SK-N-SH treated with all-trans-retinoic acid at 6 μM for 48 hours (cell line): ENCODE measurements at regions not wholly inside any gene's neighbourhood (a gene's known extent, or its start where the extent isn't known, plus 50 kb on each side); places are given as distances from the start of the nearest gene placed in this dataset.
A peak's percentile ranks its signal among the peaks of the same experiment; 100 is the strongest.

Experiments used
- ATAC-seq: fragments of 200-7000 bp; cut with Tn5 transposase; 3 replicates; pipeline ENCODE4 v1.9.1; 2020; ENCODE audit warnings: mild to moderate bottlenecking, moderate library complexity
- ARNTL ChIP-seq: fragments of 450-650 bp; formaldehyde crosslinking; IDR thresholded peaks from 2 replicates; pipeline ENCODE4 v1.5.0; 2020; ENCODE audit warnings: low read depth, mild to moderate bottlenecking, moderate library complexity, borderline replicate concordance
- BACH2 ChIP-seq: fragments of 250-450 bp; sonication (Bioruptor Pico); IDR thresholded peaks from 2 replicates; pipeline ENCODE4 v1.9.0; 2021; ENCODE audit warnings: mild to moderate bottlenecking, borderline replicate concordance
- CREB5 ChIP-seq: fragments of 250-450 bp; sonication (Bioruptor Pico); IDR thresholded peaks from 2 replicates; pipeline ENCODE4 v1.5.1; 2020; ENCODE audit warnings: low read depth, mild to moderate bottlenecking, moderate library complexity
- CSDC2 ChIP-seq: fragments of 250-450 bp; sonication (Bioruptor Pico); IDR thresholded peaks from 2 replicates; pipeline ENCODE4 v1.5.0; 2020; ENCODE audit warnings: mild to moderate bottlenecking, moderate library complexity
- CSRNP3 ChIP-seq: fragments of 250-450 bp; sonication (Bioruptor Pico); IDR thresholded peaks from 2 replicates; pipeline ENCODE4 v1.5.1; 2021; ENCODE audit warnings: mild to moderate bottlenecking, moderate library complexity
- ESRRG ChIP-seq: fragments of 250-450 bp; sonication (Bioruptor Pico); IDR thresholded peaks from 2 replicates; pipeline ENCODE4 v1.6.1; 2021; ENCODE audit warnings: mild to moderate bottlenecking
- ISL1 ChIP-seq: fragments of 250-450 bp; sonication (Bioruptor Pico); IDR thresholded peaks from 2 replicates; pipeline ENCODE4 v2.1.2; 2022; ENCODE audit warnings: mild to moderate bottlenecking, moderate library complexity
- OSR1 ChIP-seq: fragments of 250-450 bp; sonication (Bioruptor Pico); IDR thresholded peaks from 2 replicates; pipeline ENCODE4 v1.8.0; 2022; ENCODE audit warnings: moderate library complexity, mild to moderate bottlenecking, inconsistent platforms
- PATZ1 ChIP-seq: fragments of 250-450 bp; sonication (Bioruptor Pico); IDR thresholded peaks from 2 replicates; pipeline ENCODE4 v1.8.0; 2020; ENCODE audit warnings: mild to moderate bottlenecking, moderate library complexity, borderline replicate concordance
- POU6F1 ChIP-seq: fragments of 250-450 bp; sonication (Bioruptor Pico); IDR thresholded peaks from 2 replicates; pipeline ENCODE4 v1.8.0; 2021; ENCODE audit warnings: low read depth, mild to moderate bottlenecking, moderate library complexity, borderline replicate concordance
- PPARA ChIP-seq: fragments of 250-450 bp; sonication (Bioruptor Pico); IDR thresholded peaks from 2 replicates; pipeline ENCODE4 v1.5.0; 2020; ENCODE audit warnings: mild to moderate bottlenecking, borderline replicate concordance
- RARB ChIP-seq: fragments of 250-450 bp; sonication (Bioruptor Pico); IDR thresholded peaks from 2 replicates; pipeline ENCODE4 v1.8.0; 2021; ENCODE audit warnings: mild to moderate bottlenecking, moderate library complexity
- SNAI2 ChIP-seq: fragments of 250-450 bp; sonication (Bioruptor Pico); IDR thresholded peaks from 2 replicates; pipeline ENCODE4 v1.5.0; 2020; ENCODE audit warnings: mild to moderate bottlenecking, moderate library complexity
- TCF4 ChIP-seq: fragments of 250-450 bp; sonication (Bioruptor Pico); IDR thresholded peaks from 2 replicates; pipeline ENCODE4 v1.8.0; 2021; ENCODE audit warnings: mild to moderate bottlenecking, moderate library complexity, borderline replicate concordance
- TOX ChIP-seq: fragments of 250-450 bp; sonication (Bioruptor Pico); IDR thresholded peaks from 2 replicates; pipeline ENCODE4 v1.8.0; 2021; ENCODE audit warnings: mild to moderate bottlenecking, moderate library complexity, borderline replicate concordance
- TSHZ2 ChIP-seq: fragments of 250-450 bp; sonication (Bioruptor Pico); IDR thresholded peaks from 2 replicates; pipeline ENCODE4 v1.5.0; 2020; ENCODE audit warnings: mild to moderate bottlenecking, moderate library complexity
- ZC3H10 ChIP-seq: fragments of 250-450 bp; sonication (Bioruptor Pico); IDR thresholded peaks from 2 replicates; pipeline ENCODE4 v1.5.1; 2021; ENCODE audit warnings: mild to moderate bottlenecking, moderate library complexity
- ZFP3 ChIP-seq: fragments of 250-450 bp; sonication (Bioruptor Pico); IDR thresholded peaks from 2 replicates; pipeline ENCODE4 v1.5.0; 2020; ENCODE audit warnings: mild to moderate bottlenecking, moderate library complexity
- ZNF565 ChIP-seq: fragments of 450-650 bp; formaldehyde crosslinking; conservative IDR thresholded peaks from 2 replicates; pipeline ENCODE4 v1.5.0; 2020; ENCODE audit warnings: low read depth, mild to moderate bottlenecking, moderate library complexity
- ZNF8 ChIP-seq: fragments of 450-650 bp; formaldehyde crosslinking; IDR thresholded peaks from 2 replicates; pipeline ENCODE4 v1.5.0; 2020; ENCODE audit warnings: mild to moderate bottlenecking, moderate library complexity

GRCh38 chr18:59961070-59961469 lies 61.3 kb downstream of the PMAIP1 start:
- no peak for TF ChIP-seq ISL1 (CRISPR knock-in tag)
- TF ChIP-seq ESRRG (CRISPR knock-in tag), result no peak
- no peak for TF ChIP-seq ZC3H10 (CRISPR knock-in tag)
- TF ChIP-seq CSRNP3 (CRISPR knock-in tag), result no peak
- no peak for TF ChIP-seq PPARA (CRISPR knock-in tag)
- TF ChIP-seq ZNF565 (CRISPR knock-in tag), result no peak
- no peak for TF ChIP-seq ZFP3 (CRISPR knock-in tag)
- no peak for TF ChIP-seq CREB5 (CRISPR knock-in tag)
- no peak for TF ChIP-seq OSR1 (CRISPR knock-in tag)
- no peak for TF ChIP-seq TSHZ2 (CRISPR knock-in tag)
- TF ChIP-seq POU6F1, result no peak
- no peak for TF ChIP-seq CSDC2
- TF ChIP-seq TOX, result no peak
- TF ChIP-seq TCF4 (CRISPR knock-in tag), result no peak
- no peak for TF ChIP-seq RARB (CRISPR knock-in tag)
- no peak for TF ChIP-seq PATZ1 (CRISPR knock-in tag)
- TF ChIP-seq BACH2 (CRISPR knock-in tag), result no peak
- no peak for ATAC-seq

- no peak for ATAC-seq
- TF ChIP-seq ZNF8 (CRISPR knock-in tag) (peak; percentile 53; the same call in 1 of the 2 replicates), ESRRG (CRISPR knock-in tag) (no peak), PATZ1 (CRISPR knock-in tag) (no peak)
These were observed 60.5 kb downstream of the PMAIP1 start for GRCh38 chr18:59960272-59960671.

GRCh38 chr18:59959606-59960005 lies 59.8 kb downstream of the PMAIP1 start:
- ATAC-seq, result no peak
- TF ChIP-seq ARNTL (no peak), ZC3H10 (CRISPR knock-in tag) (no peak), ZFP3 (CRISPR knock-in tag) (no peak), SNAI2 (CRISPR knock-in tag) (no peak)
